ENCODE measurements at regions not wholly inside any gene's neighbourhood (a gene's known extent, or its start where the extent isn't known, plus 50 kb on each side); places are given as distances from the start of the nearest gene placed in this dataset.

DNA sequence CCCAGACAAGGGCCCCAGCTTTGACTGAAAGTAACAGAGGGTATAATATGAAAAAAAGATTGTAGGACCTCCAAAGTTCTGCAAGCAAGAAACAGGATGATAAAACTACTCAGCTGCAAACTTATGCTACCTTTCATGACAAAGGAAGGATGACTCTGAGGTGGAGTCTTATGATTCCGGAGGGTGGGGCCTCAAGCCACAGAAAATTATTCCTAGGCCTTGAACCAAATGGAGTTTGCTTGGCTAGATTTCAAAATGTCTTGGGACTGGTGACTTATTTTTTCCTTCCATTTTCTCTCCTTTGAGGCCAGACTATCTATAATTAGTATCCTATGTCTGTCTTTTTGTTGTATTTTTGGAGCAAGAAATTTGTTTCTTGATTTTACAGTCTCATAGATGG, 336.4 kb downstream of the LRIG3 start:
- no peak for DNase-seq (ENCODE audit: low read depth in 2 of 2)

DNA sequence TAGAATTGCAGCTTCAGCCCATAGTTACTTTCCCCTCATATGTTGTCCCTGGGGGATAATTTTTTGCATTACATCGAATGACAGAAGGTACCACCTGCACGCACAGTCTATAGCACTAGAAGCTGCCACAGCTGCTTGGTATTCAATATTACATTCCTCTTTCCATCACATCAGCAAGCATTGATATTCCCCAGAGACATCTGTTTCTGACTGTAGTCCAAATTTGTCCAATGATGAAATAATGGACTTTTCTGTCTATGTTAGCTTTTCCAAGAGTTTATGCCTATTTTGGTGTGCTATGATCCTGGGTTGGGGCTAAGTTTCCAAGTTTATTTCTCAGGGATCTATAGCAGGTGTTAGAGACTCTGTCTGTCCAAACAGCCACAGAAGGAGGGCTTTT, 335.4 kb downstream of the LRIG3 start:
- no peak for DNase-seq (ENCODE audit: low read depth in 2 of 2)

DNA sequence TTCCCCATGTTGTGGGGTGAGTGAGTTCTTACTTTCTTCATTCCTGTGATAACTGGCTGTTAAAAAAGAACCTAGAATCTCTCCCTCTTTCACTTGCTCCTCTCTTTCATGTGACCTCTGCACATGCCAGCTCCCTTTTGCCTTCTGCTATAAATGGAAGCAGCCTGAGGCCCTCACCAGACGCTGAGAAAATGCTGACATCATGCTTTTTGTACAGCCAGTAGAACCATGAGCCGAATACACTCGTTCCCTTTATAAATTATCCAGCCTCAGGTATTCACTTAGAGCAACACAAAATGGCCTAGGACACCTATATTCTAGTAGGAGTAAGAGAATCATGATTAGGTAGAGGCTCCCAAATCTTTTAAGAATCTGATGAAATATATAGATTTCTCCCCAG, 333.5 kb downstream of the LRIG3 start:
- DNase-seq (ENCODE audit: low read depth in 2 of 2) = no peak

DNA sequence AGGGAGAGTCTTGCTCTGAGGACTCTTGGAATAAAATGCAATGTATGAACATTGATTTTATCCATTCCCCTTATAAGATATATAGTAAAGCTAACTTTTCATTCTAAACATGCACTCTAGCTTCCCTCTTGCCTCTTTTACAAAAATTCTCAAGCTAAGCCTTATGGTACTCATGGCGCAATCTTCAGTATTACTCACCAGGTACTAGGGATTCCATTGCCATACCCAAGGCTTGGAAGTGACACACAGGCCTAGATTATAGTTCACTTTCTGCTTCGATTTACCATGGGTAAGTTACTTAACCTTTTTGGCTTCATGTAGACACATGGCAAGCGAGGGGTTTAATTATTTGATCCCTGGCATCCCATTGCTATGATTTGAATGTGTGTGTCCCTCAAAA, 331.5 kb downstream of the LRIG3 start:
- DNase-seq (ENCODE audit: low read depth in 2 of 2) = no peak

DNA sequence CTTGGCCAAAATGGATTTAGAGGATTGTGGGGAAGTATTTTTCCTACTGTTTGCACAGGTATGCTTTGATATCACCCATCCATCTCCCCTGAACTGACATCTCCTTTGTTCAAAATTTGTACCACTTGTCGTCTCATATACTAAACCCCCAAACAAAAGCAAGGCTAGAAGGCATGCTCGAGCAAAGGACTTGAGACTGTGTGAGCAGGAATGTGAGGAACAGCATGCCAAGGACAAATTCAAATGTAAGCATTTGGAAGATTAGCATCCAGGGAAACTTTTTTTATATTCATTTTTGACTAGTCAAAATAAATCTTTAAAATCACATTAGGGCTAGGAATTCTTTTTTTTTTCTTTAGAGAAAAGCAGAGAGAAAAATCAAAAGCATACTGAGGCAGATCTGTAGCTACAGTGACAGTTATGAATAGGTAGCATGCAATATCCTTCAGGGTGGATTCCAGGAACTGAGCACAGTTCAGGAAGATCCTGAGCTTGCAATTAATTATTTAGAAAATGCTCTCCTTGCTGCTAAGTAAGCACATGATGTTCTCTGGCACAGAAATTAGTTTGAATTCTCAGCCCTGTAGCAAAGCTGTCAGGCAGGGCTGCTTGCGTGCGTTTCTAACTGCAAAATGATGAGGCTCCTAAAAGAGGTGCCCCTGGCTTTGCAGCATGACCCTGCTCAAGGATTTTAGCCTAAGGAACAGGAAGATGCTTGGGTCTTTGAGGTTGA, 327.7 kb downstream of the LRIG3 start:
- DNase-seq (ENCODE audit: low read depth in 2 of 2) = no peak

DNA sequence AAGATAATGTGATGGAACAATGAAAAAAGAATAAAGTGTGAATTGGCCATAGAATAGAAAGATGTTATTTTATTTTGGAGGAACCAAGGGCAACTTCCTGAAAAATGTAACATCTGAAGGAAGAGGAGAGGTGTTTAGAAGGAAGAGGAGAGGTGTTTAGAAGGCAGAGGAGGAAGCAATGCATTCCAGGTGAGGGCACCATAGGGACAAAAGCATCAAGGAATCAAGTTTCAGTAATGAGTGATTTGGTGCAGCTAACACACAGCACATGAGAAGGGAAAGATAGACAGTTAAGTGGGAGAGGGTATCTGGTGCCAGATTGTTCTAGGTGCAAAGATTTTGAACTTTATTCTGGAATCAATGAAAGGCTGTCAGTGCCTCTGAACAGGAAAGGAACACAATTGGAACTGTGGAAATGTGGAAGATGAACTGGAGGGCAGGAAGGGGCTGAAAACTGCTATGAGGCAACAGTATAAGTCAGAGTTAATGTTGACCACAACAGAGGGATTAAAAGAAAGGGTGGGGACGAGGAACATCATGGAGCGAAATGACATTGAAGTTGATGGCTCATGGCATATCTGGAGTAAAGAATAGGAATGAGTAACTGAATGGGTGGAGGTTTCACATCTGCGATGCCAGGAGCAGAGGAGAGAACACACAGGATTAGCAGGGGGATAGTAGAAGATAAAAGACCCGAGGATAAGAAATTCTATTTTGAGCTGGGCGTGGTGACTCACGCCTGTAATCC, 326.6 kb downstream of the LRIG3 start:
- DNase-seq (ENCODE audit: low read depth in 2 of 2) = no peak

DNA sequence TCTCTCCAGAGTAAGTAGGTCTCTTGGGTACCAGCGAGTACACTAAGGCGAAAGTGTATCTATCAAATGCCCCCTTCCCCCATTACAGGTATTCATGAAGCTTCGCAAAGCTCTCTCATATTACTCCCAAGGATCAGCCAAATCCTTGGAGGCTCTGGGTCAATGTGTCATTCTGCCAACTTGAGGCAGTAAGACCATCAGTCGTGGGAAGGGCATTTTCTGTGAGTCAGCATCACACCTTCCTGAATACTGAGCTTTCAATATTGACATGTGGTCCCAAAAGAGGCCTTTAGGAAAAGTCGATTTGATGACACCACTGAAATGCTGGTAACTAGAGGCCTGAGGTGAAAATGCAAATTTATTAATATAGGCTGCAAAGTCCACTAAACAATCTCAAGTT, 323.9 kb downstream of the LRIG3 start:
- no peak for DNase-seq (ENCODE audit: low read depth in 2 of 2)

DNA sequence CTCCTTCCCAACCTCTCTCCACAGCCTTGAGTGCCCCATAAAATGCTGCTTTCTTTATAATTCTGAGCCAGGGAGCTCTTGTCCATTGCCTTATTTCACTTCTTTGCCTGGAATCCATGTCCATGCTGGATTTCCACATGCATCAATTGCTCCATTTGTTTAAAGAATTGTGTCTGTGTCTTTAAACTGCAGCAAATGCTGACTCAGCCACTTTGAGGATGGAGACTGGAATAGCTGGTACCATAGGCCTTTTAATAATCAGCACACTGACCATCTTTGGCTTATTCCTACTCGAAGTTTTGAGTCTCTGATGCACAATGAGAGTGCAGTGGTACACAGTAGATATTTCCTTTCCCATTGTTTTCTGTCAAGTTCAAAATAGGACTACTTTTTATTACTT, 318.8 kb downstream of the LRIG3 start:
- DNase-seq (ENCODE audit: low read depth in 2 of 2) = no peak

DNA sequence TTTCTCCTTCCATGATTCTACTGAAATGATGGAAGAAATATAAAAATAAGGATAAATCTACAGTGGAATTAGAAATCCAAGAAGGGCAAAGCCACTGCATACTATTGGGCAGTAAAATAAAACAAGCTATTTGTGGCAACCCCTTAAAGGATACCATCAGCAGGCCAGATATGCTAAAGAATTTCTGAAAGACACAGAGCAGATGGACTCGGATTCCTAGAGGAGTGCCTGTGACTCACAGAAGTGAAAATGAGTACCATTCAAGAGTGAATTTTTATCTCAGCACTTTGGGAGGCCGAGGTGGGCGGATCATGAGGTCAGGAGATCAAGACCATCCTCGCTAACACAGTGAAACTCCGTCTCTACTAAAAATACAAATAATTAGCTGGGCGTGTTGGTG, 318.1 kb downstream of the LRIG3 start:
- DNase-seq (ENCODE audit: low read depth in 2 of 2) = no peak

DNA sequence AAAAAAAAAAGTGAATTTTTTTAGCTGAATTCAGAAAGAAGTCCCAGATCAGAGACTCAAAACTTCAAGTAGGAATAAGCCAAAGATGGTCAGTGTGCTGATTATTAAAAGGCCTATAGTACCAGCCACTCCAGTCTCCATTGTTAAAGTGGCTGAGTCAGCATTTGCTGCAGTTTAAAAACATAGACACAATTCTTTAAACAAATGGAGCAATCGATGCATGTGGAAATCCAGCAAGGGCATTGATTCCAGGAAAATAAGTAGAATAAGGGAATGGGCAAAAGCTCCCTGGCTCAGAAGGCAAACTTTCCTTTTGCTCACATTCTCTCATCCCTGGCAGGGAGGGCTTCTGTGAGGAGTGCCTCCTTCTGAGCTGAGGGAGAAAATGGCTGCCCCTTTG, 317.6 kb downstream of the LRIG3 start:
- DNase-seq (ENCODE audit: low read depth in 2 of 2) = no peak

DNA sequence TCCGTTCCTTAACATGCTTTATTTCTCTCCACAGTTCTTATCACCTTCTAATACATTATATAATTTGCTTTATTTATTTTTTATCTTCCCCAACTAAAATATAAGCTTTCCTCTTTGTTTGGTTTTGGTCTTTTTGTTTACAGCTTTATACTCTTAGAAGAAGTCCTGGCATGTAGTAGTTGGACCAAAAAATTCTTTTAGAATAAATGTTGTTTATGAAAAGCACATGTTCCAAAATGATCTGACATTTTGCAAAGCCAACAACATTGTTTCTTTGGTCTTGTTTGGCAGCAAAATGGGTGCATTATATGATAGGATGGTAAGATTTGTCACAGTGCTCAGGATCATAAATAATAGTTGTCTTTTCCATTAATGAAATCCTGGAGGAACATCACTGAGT, 312.5 kb downstream of the LRIG3 start:
- no peak for DNase-seq (ENCODE audit: low read depth in 2 of 2)

DNA sequence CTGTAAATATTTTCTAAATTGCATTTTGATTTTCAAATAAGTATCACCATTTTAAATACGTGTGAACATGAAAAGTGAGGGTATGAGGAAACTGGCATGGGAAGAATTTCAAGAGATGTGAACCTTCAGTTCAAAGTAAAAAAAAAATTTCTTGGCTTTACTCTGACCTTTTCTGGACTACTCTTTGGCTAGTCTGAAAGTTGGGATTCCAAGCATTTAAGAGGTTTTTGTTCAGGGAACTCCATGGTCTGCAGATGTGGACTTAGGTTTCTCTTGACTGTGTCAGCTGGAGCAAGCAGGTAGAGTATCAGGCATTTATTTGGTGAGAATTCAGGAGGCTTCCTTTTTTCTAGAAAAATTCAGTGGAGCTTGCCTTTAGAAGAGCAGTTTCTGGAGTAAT, 311.6 kb downstream of the LRIG3 start:
- DNase-seq (ENCODE audit: low read depth in 2 of 2) = no peak

DNA sequence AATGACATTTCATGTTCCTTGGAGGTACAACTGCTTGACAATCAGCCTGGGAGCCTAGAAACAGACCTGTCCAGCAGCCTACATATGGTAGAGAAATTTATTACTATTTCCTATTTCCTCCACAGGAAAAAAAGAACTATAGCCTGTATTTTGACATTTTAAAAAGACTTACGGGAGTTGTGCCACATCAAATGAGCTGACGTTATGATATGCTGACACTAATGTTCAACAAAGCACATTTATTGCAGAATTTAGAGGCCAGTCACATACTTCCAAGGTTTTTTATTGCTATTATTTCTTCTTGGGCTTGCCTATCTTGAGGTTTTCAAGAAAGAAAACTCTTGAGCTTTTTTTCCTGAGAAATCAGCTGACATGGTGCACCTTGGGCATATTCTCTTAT, 305.3 kb downstream of the LRIG3 start:
- DNase-seq (ENCODE audit: low read depth in 2 of 2) = no peak

DNA sequence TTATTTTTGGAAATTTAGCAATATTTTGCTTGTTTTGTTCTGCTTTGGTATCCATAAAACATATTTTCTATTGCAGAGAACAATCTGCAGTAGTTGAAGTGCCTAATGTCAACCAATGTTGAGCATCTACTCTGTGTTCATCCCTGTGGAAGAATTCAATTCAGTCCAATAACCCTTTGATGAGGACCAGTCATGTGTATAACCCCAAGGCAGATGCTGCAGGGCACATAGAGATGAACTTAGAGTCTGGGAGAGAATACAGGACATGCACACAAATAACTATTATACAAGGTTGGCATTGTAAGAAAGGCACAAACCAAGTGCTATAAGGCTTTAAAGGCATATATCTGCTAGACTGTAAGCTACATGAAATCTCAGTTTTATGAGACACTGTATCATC, 304.7 kb downstream of the LRIG3 start:
- no peak for DNase-seq (ENCODE audit: low read depth in 2 of 2)

DNA sequence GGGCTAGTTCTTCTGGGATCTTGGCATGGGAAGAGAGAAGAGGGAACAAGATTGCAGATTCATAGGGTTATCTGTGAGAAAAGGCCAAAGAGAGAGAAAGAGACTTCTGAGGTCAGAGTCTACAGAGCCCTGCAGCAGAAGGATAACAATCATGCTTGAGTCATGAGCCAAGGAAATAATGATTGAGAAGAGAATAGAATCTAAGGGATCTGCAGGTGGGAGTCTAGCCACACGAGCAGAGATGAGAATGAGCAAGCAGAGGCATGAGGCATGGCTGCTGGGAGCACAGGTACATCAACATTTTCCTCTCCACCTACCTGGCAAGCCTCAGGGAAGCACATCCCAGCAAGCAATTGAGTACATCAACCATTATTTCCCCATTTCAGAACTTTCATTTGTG, 303.7 kb downstream of the LRIG3 start:
- no peak for DNase-seq (ENCODE audit: low read depth in 2 of 2)

DNA sequence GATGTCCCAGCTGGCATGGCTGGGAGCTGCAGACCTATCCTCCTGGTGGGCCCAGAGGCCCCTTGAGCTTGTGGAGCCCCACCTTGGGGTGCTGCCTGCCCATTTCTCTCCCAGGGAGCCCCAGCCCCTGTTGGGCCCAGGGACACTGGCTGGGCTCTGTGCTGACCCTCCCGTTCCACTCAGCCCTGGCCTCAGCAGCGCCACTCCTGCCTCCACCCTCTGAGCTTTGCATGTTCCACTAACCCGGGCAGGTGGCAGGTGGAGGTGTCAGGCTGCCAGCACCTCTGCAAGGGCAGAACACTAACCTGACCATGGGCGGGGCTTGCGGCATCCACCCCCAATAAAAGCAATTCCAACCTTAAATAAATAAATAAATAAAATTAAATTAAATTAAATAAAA, 299.2 kb downstream of the LRIG3 start:
- no peak for DNase-seq (ENCODE audit: low read depth in 2 of 2)

DNA sequence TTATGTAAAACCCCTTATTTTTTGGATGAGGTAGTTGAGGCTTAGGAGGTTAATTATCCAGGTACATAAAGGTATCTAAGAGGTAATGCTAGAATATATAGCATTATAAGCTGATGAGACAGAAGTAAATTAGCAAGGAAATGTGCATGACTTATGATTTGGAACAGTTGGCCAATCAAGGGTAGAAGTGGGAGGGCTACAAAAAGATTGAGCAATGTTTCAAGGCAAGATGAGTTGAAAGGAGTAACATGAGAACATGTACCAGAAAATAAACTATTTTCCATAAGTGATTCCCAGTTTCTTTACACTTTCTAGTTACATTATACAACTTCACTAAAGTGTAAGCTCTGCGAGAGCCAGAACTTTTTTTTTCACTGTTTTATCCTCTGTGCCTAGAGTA, 290.9 kb downstream of the LRIG3 start:
- no peak for DNase-seq (ENCODE audit: low read depth in 2 of 2)

DNA sequence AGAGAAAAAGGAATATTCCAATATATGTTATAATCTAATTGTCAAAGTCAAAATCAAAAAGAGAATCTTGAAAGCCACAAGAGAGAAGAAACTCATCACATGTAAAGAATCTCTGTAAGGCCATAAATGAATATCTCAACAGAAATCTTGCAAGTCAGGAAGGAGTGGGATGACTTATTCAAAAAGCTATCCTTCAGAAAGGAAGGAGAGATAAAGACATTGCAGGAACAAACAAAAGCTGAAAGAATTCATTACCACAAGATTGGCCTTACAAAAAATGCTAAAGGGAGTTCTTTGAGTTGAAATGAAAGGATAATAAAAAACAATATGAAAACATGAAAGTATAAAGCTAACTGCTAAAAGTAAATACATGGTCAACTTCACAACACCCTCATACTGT, 286.8 kb downstream of the LRIG3 start:
- no peak for DNase-seq (ENCODE audit: low read depth in 2 of 2)

DNA sequence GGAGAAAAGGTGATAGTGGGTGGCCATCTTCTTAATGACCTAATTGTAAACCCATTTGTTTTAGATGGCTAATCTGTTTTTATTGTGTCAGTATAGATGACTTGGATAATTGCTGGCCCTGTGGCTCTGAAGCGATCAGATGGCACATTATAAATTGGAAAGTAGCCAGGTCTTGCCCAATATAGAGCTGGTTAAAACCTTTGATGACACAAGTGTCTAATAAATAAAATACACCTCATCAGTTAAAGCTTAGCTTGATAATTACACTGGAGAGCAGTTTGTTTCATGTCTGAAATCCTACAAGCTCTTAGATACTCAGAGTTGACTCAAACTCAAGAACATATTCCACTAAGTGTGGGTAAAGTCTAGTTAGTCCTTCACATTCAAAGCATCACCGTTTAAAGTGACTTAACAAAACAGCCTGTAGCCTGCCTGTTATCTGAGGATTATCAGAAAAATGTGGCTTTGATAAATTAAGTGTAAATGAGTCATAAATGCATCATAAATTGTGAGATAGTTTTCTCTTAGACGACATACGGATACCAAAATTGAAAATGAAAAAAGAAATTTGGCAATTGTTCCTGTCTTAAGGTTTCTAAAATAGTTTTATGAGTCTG, 280.9 kb downstream of the LRIG3 start:
- no peak for DNase-seq (ENCODE audit: low read depth in 2 of 2)

DNA sequence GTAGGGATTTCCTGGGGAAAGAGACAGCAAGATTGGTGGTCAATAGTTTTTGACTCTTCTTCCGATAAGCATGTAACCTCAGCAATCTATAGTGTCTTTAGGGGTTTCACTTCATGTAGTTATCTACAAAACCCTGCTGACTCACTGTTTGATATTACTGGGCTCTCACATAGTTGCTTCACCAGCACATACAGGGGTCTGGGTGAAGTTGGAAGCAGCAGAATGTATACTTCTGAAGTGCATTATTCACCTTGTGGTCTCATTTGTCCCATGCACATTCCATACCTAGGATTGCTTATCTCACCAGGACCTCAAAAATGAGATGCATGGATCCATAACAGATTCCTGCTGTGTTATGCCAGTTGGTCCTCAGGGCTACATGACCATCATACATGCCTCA, 280.0 kb downstream of the LRIG3 start:
- DNase-seq (ENCODE audit: low read depth in 2 of 2) = no peak

DNA sequence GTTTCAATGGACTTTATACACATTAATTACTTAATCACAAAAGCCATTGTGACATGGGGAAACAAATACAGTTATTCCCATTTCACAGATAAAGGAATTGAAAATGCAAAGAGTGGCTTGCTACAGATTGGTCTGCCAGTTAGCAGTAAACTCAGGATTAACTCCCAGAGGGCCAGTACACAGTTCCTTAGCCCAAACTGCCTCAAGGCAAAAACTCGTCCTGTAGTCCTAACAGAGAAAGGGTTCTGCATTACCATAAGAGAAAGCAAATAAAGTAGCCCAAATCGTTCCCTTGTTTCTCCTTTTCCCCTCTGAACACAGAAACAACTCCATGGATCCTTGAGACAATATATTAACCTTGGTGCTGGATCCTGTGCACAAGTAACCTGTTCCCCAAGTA, 274.4 kb downstream of the LRIG3 start:
- no peak for DNase-seq (ENCODE audit: low read depth in 2 of 2)

DNA sequence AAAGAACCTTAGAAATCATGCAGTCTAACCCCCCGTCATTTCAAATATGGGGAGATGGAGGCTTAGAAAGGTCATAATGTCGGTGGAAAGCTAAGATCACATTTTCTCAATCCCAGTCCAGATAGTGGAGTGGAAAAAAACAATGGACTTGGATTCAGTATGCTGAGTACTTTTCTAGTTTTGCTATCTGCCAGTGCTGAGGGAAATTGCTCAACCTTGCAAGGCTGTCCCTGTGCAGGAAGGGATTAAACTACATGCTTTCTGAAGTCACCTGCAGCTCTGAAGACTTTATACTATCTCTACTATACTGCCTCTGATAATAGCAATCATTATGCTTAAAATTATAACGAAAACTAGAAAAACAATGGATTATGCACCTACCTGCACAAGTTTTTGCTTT, 272.8 kb downstream of the LRIG3 start:
- no peak for DNase-seq (ENCODE audit: low read depth in 2 of 2)

DNA sequence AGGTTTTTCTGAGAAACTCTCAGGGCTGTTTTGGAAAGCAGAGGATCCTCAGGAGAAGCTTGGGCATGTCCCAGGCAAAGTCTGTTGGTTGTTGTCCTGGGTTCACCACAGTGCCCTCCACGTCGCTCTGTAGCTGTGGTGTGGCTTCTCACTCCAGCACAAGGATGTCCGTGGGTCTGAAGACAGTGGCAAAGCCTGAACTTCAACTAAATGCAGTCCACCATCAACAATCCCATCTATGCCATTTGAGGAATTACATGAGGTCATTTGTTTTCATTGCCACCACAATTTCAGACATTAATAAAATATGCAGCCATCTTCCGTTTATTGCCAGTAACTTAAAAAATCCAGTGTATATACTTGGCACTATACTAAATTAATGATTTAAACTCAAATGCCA, 272.1 kb downstream of the LRIG3 start:
- no peak for DNase-seq (ENCODE audit: low read depth in 2 of 2)

All from stimulated activated CD4-positive, alpha-beta T cell treated with anti-CD3 and anti-CD28 coated beads, Interleukin-4, amount 100 ng/mL, for 48 hours (primary cell).